Endothelial cell (in vitro differentiated cells): ENCODE measurements at regions not wholly inside any gene's neighbourhood (a gene's known extent, or its start where the extent isn't known, plus 50 kb on each side); places are given as distances from the start of the nearest gene placed in this dataset.
A peak's percentile ranks its signal among the peaks of the same experiment; 100 is the strongest.

Experiments used
- DNase-seq: peaks from one replicate; pipeline ENCODE4 v3.0.0; 2021; ENCODE audit warnings: low spot score
- H3K27ac Mint-ChIP-seq: one replicate; pipeline ENCODE4 v1.8.0; 2021; ENCODE audit warnings: mixed read lengths, inconsistent platforms; ENCODE audit not compliant: unreplicated experiment
- H3K27me3 Mint-ChIP-seq: one replicate; pipeline ENCODE4 v1.8.0; 2021; ENCODE audit warnings: mild to moderate bottlenecking, moderate library complexity, mixed read lengths, inconsistent platforms; ENCODE audit not compliant: unreplicated experiment
- H3K36me3 Mint-ChIP-seq: one replicate; pipeline ENCODE4 v1.8.0; 2021; ENCODE audit warnings: mild to moderate bottlenecking, low read depth, mixed read lengths, inconsistent platforms; ENCODE audit not compliant: unreplicated experiment
- H3K4me1 Mint-ChIP-seq: one replicate; pipeline ENCODE4 v1.8.0; 2021; ENCODE audit warnings: mild to moderate bottlenecking, mixed read lengths, inconsistent platforms; ENCODE audit not compliant: unreplicated experiment
- H3K4me3 Mint-ChIP-seq: one replicate; pipeline ENCODE4 v1.8.0; 2021; ENCODE audit warnings: mild to moderate bottlenecking, mixed read lengths, inconsistent platforms; ENCODE audit not compliant: unreplicated experiment
- H3K9me3 Mint-ChIP-seq: one replicate; pipeline ENCODE4 v1.8.0; 2021; ENCODE audit warnings: mixed read lengths, inconsistent platforms; ENCODE audit not compliant: unreplicated experiment
- CTCF ChIP-seq: fragments of 200-600 bp; sonication (generic); IDR thresholded peaks from one replicate; pipeline ENCODE4 v1.5.0; 2021; ENCODE audit warnings: antibody characterized with exemption; ENCODE audit not compliant: unreplicated experiment

GRCh38 chr21:36640721-36641244, 58.1 kb upstream of the SIM2 start:
- Mint-ChIP-seq H3K27ac (no peak overlapping the region), H3K4me1 (peaks cover 17% of the 10 kb centered on the region), H3K36me3 (peaks cover 8% of the 10 kb centered on the region), H3K9me3 (peaks cover 3% of the 10 kb centered on the region), H3K27me3 (no peaks in the 10 kb centered on the region), H3K4me3 (no peak overlapping the region)
- TF ChIP-seq CTCF = no peak
- no peak for DNase-seq

GRCh38 chr21:36641346-36641745, 57.6 kb upstream of the SIM2 start:
- Mint-ChIP-seq H3K4me1 (peaks cover 17% of the 10 kb centered on the region), H3K9me3 (peaks cover 3% of the 10 kb centered on the region), H3K27ac (no peak overlapping the region), H3K4me3 (no peak overlapping the region), H3K27me3 (no peaks in the 10 kb centered on the region), H3K36me3 (peaks cover 4% of the 10 kb centered on the region)
- no peak for TF ChIP-seq CTCF
- DNase-seq = no peak

- Mint-ChIP-seq H3K27me3 (no peaks in the 10 kb centered on the region), H3K4me3 (no peak overlapping the region), H3K27ac (no peak overlapping the region), H3K9me3 (peaks cover 3% of the 10 kb centered on the region), H3K4me1 (peaks cover 20% of the 10 kb centered on the region), H3K36me3 (peaks cover 1% of the 10 kb centered on the region)
- no peak for DNase-seq
- TF ChIP-seq CTCF = no peak
These were observed 57.0 kb upstream of the SIM2 start for GRCh38 chr21:36641886-36642285.

GRCh38 chr21:36642777-36643176, 56.1 kb upstream of the SIM2 start:
- no peaks in the 10 kb centered on the region for H3K27me3 Mint-ChIP-seq
- no peaks in the 10 kb centered on the region for H3K36me3 Mint-ChIP-seq
- DNase-seq = no peak
- H3K4me3 Mint-ChIP-seq = no peak overlapping the region
- no peak for TF ChIP-seq CTCF
- no peak overlapping the region for H3K27ac Mint-ChIP-seq
- H3K4me1 Mint-ChIP-seq = peaks cover 29% of the 10 kb centered on the region
- H3K9me3 Mint-ChIP-seq = no peaks in the 10 kb centered on the region

- H3K9me3 Mint-ChIP-seq = no peaks in the 10 kb centered on the region
- no peak for DNase-seq
- no peak overlapping the region for H3K27ac Mint-ChIP-seq
- H3K27me3 Mint-ChIP-seq = no peaks in the 10 kb centered on the region
- peak overlapping the region; percentile 33 for H3K4me3 Mint-ChIP-seq
- no peaks in the 10 kb centered on the region for H3K36me3 Mint-ChIP-seq
- peaks cover 31% of the 10 kb centered on the region for H3K4me1 Mint-ChIP-seq
- no peak for TF ChIP-seq CTCF
These were observed 55.3 kb upstream of the SIM2 start for GRCh38 chr21:36643374-36644250.
